Activated CD4-positive, alpha-beta T cell treated with anti-CD3 and anti-CD28 coated beads, Interleukin-2, amount 10 ng/mL, durations not matched to agents 7 days and 5 days (primary cell): ENCODE measurements at regions not wholly inside any gene's neighbourhood (a gene's known extent, or its start where the extent isn't known, plus 50 kb on each side); places are given as distances from the start of the nearest gene placed in this dataset.

Source experiments
- CTCF ChIA-PET: fragments of 350-600 bp; sonication (Branson Sonifier 250); formaldehyde crosslinking; loops from one replicate; lab custom pipeline; 2021; ENCODE audit warnings: antibody characterized with exemption; lab: Charles Lee
- POLR2A ChIA-PET: fragments of 350-600 bp; sonication (Branson Sonifier 250); formaldehyde crosslinking; loops from one replicate; lab custom pipeline; 2021; ENCODE audit warnings: antibody characterized with exemption; lab: Charles Lee
- DNase-seq: peaks from one replicate; pipeline ENCODE4 v3.0.0-alpha.2; 2020
- H3K27ac Mint-ChIP-seq: one replicate; pipeline ENCODE4 v1.8.0; 2021; ENCODE audit warnings: mild to moderate bottlenecking, moderate library complexity, mixed read lengths
- H3K27me3 Mint-ChIP-seq: one replicate; pipeline ENCODE4 v1.8.0; 2021; ENCODE audit warnings: mixed read lengths
- H3K36me3 Mint-ChIP-seq: one replicate; pipeline ENCODE4 v1.8.0; 2021; ENCODE audit warnings: low read depth, mixed read lengths
- H3K4me1 Mint-ChIP-seq: one replicate; pipeline ENCODE4 v1.8.0; 2021; ENCODE audit warnings: mixed read lengths
- H3K4me3 Mint-ChIP-seq: one replicate; pipeline ENCODE4 v1.8.0; 2021; ENCODE audit warnings: mild to moderate bottlenecking, moderate library complexity, mixed read lengths
- H3K9me3 Mint-ChIP-seq: one replicate; pipeline ENCODE4 v1.8.0; 2021; ENCODE audit warnings: mixed read lengths

GRCh38 chr4:40699648-40700047 lies 50.1 kb upstream of the NSUN7 start:
- DNase-seq = no peak
- Mint-ChIP-seq H3K27ac (no peak overlapping the region), H3K36me3 (no peaks in the 10 kb centered on the region), H3K27me3 (no peaks in the 10 kb centered on the region), H3K4me3 (no peak overlapping the region), H3K9me3 (no peaks in the 10 kb centered on the region), H3K4me1 (peaks cover 23% of the 10 kb centered on the region)
- ChIA-PET CTCF (interaction anchor here (1.4 to 1.8 kb wide), 2 partner anchors 9 to 27 kb away, joined by 5 to 6 read pairs; no protein-coding TSS in a partner anchor), POLR2A (no interaction called here)
